ENCODE measurements at regions not wholly inside any gene's neighbourhood (a gene's known extent, or its start where the extent isn't known, plus 50 kb on each side); places are given as distances from the start of the nearest gene placed in this dataset.

DNA sequence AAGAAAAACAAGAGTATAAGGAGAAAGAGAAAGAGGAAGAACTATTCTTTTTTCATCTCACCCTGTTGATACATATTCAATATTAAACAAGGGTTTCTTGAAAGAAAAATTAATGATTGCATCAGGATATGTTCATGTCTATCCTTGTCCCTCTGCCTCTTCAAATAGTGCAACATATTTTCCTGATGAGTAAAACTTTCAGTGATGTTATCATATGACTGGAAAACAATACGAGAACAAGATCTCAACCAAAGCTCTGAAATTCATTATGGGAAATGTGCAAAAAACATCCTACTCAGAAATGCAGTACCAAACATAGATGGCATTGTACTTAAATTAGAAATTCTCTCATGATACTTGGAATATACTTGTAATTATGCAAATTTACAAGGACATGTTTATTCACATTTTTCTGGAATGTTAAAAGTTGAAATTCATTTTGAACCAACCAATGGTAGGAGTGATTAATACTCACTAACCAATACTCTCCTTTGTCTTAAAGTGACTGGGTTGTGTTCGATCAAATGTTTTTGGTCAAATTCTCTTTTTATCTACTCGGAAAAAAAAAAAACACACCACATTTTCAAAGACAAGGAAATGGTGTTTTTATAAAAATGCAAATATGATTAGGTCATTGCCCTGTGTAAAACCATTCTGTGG is 148.9 kb upstream of the GULP1 start:
- TF ChIP-seq, protein P1, sequence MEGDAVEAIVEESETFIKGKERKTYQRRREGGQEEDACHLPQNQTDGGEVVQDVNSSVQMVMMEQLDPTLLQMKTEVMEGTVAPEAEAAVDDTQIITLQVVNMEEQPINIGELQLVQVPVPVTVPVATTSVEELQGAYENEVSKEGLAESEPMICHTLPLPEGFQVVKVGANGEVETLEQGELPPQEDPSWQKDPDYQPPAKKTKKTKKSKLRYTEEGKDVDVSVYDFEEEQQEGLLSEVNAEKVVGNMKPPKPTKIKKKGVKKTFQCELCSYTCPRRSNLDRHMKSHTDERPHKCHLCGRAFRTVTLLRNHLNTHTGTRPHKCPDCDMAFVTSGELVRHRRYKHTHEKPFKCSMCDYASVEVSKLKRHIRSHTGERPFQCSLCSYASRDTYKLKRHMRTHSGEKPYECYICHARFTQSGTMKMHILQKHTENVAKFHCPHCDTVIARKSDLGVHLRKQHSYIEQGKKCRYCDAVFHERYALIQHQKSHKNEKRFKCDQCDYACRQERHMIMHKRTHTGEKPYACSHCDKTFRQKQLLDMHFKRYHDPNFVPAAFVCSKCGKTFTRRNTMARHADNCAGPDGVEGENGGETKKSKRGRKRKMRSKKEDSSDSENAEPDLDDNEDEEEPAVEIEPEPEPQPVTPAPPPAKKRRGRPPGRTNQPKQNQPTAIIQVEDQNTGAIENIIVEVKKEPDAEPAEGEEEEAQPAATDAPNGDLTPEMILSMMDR (IDR thresholded peaks at IDR 0.05), result no peak
- no peak for TF ChIP-seq POLR2A (IDR thresholded peaks at IDR 0.05)

Measured in stomach (tissue), 4 donors.